HL-60 (cell line): ENCODE measurements at regions not wholly inside any gene's neighbourhood (a gene's known extent, or its start where the extent isn't known, plus 50 kb on each side); places are given as distances from the start of the nearest gene placed in this dataset.

Experiments used
- DNase-seq, 2 experiments: peaks; one replicate each; pipeline ENCODE4 v3.0.0-alpha.2; 2010 to 2020; ENCODE audit warnings: low read depth in 1 of 2, low spot score in 1 of 2
- H3K27ac ChIP-seq: fragments of 250-450 bp; sonication (Bioruptor Pico); replicated peaks from 2 replicates; pipeline ENCODE4 v1.5.1; 2020; ENCODE audit warnings: mild to moderate bottlenecking, moderate library complexity
- H3K27me3 ChIP-seq: fragments of 250-450 bp; sonication (Bioruptor Pico); 2 replicates; pipeline ENCODE4 v1.5.1; 2021; ENCODE audit warnings: mild to moderate bottlenecking, moderate library complexity; ENCODE audit not compliant: insufficient read depth, poor library complexity, severe bottlenecking
- H3K4me3 ChIP-seq: replicated peaks from 2 replicates; pipeline ENCODE4 v1.5.1; 2011; ENCODE audit warnings: mild to moderate bottlenecking, control low read depth, low read length; ENCODE audit not compliant: insufficient read depth
- GABPA ChIP-seq: IDR thresholded peaks from 2 replicates; pipeline ENCODE4 v1.6.1; 2012; ENCODE audit warnings: low read depth
- POLR2AphosphoS5 ChIP-seq: IDR thresholded peaks from 2 replicates; pipeline ENCODE4 v1.6.1; 2012; ENCODE audit warnings: low read depth
- SPI1 ChIP-seq: IDR thresholded peaks from 2 replicates; pipeline ENCODE4 v1.6.1; 2012; ENCODE audit warnings: low read depth, mild to moderate bottlenecking, borderline replicate concordance
- TF ChIP-seq, protein P1 (sequence below): IDR thresholded peaks from one replicate; pipeline ENCODE4 v1.5.1; 2011; ENCODE audit warnings: low read length, control low read depth, inconsistent platforms; ENCODE audit not compliant: insufficient read depth
- TF ChIP-seq, protein P2 (sequence below): IDR thresholded peaks from 2 replicates; pipeline ENCODE4 v1.6.1; 2012; ENCODE audit warnings: low read depth; ENCODE audit not compliant: insufficient replicate concordance

DNA sequence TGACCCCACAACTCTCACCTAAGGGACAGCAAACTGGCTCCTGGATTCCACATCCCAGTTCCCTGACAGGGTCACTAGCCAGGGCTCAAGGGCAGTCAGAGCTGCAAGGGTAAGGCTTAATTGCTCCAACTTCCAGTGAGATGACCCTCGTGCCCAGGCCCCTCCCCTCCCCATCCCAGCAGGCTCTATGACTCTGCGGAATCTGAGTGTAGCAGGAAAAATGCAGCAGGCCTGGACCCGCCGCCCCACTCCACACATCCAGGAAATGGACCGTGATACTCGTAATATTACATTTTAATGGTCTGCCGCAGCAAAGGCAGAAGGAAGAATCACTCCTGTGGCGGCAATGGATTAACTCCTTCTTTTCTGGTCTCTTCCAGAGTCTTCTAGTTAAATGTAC is 91.7 kb upstream of the CHST15 start:
- H3K4me3 ChIP-seq, result no peak overlapping the region
- no peak for DNase-seq

DNA sequence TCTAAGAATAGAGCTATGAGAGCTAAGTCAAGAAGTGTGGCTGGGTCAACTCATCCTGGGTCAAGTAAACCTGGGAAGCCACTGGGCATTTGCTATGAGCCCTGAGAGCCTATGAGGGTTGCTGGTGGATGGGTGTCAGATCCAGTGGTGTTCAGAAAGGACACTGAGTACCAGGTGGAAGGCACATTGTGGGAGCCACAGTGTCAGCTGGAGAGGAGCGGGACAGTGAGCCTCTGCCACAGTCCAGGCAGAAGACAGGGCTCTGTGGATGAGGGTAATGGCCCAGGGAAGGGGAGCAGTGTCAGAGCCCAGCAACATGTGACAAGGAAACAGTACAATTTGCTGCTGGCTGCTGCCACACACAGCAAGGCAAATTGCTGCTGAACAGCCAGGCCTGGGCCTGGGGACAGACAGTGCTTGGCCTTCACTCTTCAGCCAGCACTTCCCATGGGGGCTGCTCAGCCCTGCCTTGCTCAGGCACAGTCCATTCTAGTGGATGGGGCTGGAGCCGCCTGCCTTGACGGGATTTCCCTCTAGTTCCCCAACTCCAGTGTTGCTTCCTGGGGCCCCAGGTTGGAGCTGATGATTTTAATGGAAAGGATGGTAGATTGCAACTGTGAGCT is 90.9 kb upstream of the CHST15 start:
- no peak overlapping the region for H3K4me3 ChIP-seq
- no peaks in the 10 kb centered on the region for H3K27me3 ChIP-seq
- no peak for DNase-seq
- H3K27ac ChIP-seq, result no peak overlapping the region
- no peak for TF ChIP-seq SPI1

More for the DNA sequence above, 91.7 kb upstream of the CHST15 start:
- no peaks in the 10 kb centered on the region for H3K27me3 ChIP-seq
- no peak for TF ChIP-seq GABPA
- TF ChIP-seq SPI1, result no peak
- H3K27ac ChIP-seq, result no peak overlapping the region

DNA sequence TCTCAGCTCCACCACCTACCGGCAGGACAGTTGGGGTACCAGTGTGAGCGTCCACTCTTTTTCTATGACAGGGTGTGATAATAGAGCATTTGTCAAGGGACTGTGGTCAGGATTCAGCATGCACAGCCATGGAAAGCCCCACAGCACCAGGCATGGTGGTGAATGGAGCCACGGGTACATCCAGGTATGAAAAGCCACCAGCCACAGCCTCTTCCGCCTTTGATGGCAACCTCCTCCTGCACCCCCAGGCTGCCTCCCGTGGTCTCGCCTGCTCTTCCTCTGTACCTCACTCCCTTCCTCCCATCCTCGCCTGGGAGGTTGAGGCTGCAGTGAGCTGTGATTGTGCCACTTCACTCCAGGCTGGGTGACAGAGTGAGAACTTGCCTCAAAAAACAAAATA is 90.2 kb upstream of the CHST15 start:
- TF ChIP-seq POLR2AphosphoS5, result no peak
- TF ChIP-seq, protein P1, sequence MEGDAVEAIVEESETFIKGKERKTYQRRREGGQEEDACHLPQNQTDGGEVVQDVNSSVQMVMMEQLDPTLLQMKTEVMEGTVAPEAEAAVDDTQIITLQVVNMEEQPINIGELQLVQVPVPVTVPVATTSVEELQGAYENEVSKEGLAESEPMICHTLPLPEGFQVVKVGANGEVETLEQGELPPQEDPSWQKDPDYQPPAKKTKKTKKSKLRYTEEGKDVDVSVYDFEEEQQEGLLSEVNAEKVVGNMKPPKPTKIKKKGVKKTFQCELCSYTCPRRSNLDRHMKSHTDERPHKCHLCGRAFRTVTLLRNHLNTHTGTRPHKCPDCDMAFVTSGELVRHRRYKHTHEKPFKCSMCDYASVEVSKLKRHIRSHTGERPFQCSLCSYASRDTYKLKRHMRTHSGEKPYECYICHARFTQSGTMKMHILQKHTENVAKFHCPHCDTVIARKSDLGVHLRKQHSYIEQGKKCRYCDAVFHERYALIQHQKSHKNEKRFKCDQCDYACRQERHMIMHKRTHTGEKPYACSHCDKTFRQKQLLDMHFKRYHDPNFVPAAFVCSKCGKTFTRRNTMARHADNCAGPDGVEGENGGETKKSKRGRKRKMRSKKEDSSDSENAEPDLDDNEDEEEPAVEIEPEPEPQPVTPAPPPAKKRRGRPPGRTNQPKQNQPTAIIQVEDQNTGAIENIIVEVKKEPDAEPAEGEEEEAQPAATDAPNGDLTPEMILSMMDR, result no peak
- no peak for TF ChIP-seq SPI1
- TF ChIP-seq, protein P2, sequence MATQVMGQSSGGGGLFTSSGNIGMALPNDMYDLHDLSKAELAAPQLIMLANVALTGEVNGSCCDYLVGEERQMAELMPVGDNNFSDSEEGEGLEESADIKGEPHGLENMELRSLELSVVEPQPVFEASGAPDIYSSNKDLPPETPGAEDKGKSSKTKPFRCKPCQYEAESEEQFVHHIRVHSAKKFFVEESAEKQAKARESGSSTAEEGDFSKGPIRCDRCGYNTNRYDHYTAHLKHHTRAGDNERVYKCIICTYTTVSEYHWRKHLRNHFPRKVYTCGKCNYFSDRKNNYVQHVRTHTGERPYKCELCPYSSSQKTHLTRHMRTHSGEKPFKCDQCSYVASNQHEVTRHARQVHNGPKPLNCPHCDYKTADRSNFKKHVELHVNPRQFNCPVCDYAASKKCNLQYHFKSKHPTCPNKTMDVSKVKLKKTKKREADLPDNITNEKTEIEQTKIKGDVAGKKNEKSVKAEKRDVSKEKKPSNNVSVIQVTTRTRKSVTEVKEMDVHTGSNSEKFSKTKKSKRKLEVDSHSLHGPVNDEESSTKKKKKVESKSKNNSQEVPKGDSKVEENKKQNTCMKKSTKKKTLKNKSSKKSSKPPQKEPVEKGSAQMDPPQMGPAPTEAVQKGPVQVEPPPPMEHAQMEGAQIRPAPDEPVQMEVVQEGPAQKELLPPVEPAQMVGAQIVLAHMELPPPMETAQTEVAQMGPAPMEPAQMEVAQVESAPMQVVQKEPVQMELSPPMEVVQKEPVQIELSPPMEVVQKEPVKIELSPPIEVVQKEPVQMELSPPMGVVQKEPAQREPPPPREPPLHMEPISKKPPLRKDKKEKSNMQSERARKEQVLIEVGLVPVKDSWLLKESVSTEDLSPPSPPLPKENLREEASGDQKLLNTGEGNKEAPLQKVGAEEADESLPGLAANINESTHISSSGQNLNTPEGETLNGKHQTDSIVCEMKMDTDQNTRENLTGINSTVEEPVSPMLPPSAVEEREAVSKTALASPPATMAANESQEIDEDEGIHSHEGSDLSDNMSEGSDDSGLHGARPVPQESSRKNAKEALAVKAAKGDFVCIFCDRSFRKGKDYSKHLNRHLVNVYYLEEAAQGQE, result no peak
- TF ChIP-seq GABPA, result no peak
- no peak for DNase-seq
- Histone ChIP-seq H3K27me3 (no peaks in the 10 kb centered on the region), H3K27ac (no peak overlapping the region), H3K4me3 (no peak overlapping the region)

DNA sequence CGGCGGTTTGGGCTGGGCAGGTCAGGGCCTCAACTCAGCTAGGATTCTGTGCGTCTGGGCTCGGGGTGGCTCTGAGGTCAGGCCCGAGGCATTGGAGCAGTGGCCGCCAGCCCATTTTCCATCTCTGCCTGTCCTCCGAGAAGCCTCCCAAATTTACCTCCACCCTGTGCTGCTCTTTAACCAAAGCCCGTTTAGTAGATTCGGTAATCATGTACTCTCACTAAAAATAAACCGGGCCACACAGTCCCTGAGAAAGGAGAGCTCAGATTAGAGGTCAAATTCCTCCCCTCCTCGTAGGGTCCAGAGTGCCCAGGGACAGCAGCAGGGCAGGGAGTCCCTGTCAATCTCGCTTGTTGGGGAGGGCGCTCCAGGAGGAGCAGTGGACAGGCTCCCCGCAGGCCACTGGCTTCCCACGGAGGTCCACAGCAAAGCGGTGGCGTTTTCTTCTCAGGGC is 88.7 kb upstream of the CHST15 start:
- Histone ChIP-seq H3K4me3 (no peak overlapping the region), H3K27me3 (no peaks in the 10 kb centered on the region), H3K27ac (no peak overlapping the region)
- no peak for DNase-seq
- no peak for TF ChIP-seq POLR2AphosphoS5
- TF ChIP-seq, protein P2, result no peak
- TF ChIP-seq SPI1, result no peak
- no peak for TF ChIP-seq GABPA
- TF ChIP-seq, protein P1, result no peak

DNA sequence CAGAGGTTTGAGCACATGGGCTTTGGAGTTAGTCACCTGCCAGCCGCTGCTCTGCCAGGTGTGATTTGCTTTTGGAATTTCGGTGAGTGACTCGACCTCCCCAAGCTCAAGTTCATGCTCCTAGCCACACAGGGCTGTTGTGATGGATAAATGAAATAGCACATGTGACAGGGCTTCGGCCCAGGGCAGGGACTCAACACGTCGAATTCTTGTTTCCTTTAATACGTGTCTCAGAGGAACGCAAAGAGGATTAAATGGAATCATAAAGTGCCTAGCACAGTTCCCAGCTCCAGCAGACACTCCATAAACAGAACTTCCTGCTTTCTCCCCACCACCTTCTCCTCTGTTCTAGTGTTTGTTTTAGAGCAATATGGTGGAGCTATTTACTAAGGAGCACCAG is 88.3 kb upstream of the CHST15 start:
- H3K27me3 ChIP-seq, result no peaks in the 10 kb centered on the region
- H3K4me3 ChIP-seq, result no peak overlapping the region
- no peak overlapping the region for H3K27ac ChIP-seq
- TF ChIP-seq, protein P2, result no peak
- TF ChIP-seq, protein P1, result no peak
- no peak for TF ChIP-seq GABPA
- TF ChIP-seq POLR2AphosphoS5, result no peak
- no peak for TF ChIP-seq SPI1
- no peak for DNase-seq
